Effector memory CD4-positive, alpha-beta T cell (primary cell): ENCODE measurements at regions not wholly inside any gene's neighbourhood (a gene's known extent, or its start where the extent isn't known, plus 50 kb on each side); places are given as distances from the start of the nearest gene placed in this dataset.
"Not testable (repeated sequence)": the region's sequence is repeated elsewhere in the genome, so short reads cannot be mapped to it uniquely, and the experiment has no call there.

ENCODE experiments used
- DNase-seq, 3 donors: peaks; one replicate each; pipeline ENCODE4 v3.0.0-alpha.2; 2020
- H3K27ac ChIP-seq: 2 replicates; pipeline ENCODE4 v1.7.0; 2013; ENCODE audit warnings: mild to moderate bottlenecking, low read length, moderate library complexity; ENCODE audit not compliant: insufficient read depth, poor library complexity, severe bottlenecking
- H3K27me3 ChIP-seq: replicated peaks from 2 replicates; pipeline ENCODE4 v1.7.0; 2013; ENCODE audit warnings: mild to moderate bottlenecking, low read length; ENCODE audit not compliant: insufficient read depth, control insufficient read depth, poor library complexity, severe bottlenecking
- H3K36me3 ChIP-seq: 2 replicates; pipeline ENCODE4 v1.7.0; 2013; ENCODE audit warnings: mild to moderate bottlenecking, low read length, moderate library complexity; ENCODE audit not compliant: control insufficient read depth, insufficient read depth
- H3K4me1 ChIP-seq: 2 replicates; pipeline ENCODE4 v1.7.0; 2013; ENCODE audit warnings: low read length, mild to moderate bottlenecking; ENCODE audit not compliant: control insufficient read depth, insufficient read depth, poor library complexity, severe bottlenecking
- H3K4me3 ChIP-seq: 2 replicates; pipeline ENCODE4 v1.7.0; 2013; ENCODE audit warnings: low read length, low read depth, mild to moderate bottlenecking; ENCODE audit not compliant: insufficient read depth, poor library complexity, severe bottlenecking
- H3K9me3 ChIP-seq: 2 replicates; pipeline ENCODE4 v1.7.0; 2013; ENCODE audit warnings: mild to moderate bottlenecking, low read length, moderate library complexity; ENCODE audit not compliant: control insufficient read depth

DNA sequence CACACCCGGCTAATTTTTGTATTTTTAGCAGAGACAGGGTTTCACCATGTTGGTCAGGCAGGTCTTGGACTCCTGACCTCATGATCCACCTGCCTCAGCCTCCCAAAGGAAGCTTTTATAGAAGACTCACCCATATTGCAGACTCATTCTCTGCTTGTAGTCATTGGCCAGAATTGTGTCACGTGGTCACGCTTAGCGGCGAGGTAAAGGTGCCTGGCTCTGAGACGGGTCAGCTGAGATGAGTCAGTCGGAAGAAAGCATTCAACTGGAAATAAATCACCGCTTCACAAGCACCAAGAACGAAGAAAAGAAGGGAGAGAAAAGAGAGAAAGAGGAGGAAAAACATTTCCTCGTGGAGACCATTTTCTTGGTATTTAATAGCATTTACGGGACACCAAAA lies 218.8 kb upstream of the NOCT start:
- Histone ChIP-seq H3K36me3 (no peaks in the 10 kb centered on the region), H3K4me3 (no peak overlapping the region), H3K27me3 (no peaks in the 10 kb centered on the region), H3K9me3 (no peaks in the 10 kb centered on the region), H3K4me1 (no peaks in the 10 kb centered on the region), H3K27ac (no peak overlapping the region)
- no peak for DNase-seq

DNA sequence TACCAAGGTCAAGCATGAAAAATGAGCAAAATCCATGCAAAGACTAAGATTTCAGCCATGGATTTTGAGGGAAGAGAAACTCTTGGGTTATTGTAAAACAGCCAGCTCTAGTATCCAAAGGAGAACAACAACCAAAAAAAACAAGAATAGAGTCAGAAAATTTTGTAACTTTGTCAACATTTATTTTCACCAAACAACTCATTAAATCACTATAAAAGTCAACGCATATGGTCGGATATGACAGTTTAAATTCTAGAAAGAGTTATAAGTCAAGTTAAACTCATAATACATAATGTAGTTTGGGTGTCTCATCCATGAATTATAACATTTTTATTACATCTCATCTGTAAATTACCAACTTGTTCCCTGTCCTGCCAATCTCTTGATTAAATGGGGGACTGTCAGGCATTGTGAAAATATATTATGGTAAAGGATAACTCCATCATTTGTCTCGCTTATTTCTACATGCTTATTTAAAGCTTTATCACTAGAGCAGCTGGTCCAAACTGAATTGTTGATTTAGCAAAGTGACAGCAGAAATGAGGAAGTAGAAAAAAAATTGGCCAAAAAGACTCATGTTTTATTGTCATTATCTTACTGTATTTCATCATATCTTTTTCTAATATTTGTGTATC lies 224.8 kb upstream of the NOCT start:
- Histone ChIP-seq H3K36me3 (no peaks in the 10 kb centered on the region), H3K27me3 (no peaks in the 10 kb centered on the region), H3K9me3 (no peaks in the 10 kb centered on the region), H3K4me1 (no peaks in the 10 kb centered on the region), H3K4me3 (no peak overlapping the region), H3K27ac (no peak overlapping the region)
- no peak for DNase-seq

DNA sequence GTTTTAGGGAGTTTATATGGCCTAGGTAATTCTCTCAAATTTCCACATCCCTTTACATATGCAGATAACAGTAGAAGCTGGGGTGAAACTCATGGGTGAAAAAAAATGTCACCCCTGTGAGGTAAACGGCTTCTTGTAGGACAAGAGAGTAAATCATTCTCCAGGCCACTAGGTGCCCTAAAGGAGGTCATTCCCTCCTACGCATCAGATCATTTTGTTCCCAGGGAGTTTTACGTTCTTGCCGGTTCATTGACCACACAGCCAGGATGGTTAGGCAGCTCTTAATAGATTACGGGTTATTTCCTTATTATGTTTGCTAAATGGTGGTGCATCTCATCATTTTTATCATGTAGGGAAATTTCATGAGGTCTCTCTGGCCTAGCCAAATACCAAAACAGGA lies 225.8 kb upstream of the NOCT start:
- no peak for DNase-seq
- H3K27me3 ChIP-seq, result no peaks in the 10 kb centered on the region
- H3K27ac ChIP-seq, result no peak overlapping the region
- no peak overlapping the region for H3K4me3 ChIP-seq
- no peaks in the 10 kb centered on the region for H3K36me3 ChIP-seq
- H3K4me1 ChIP-seq, result no peaks in the 10 kb centered on the region
- no peaks in the 10 kb centered on the region for H3K9me3 ChIP-seq

DNA sequence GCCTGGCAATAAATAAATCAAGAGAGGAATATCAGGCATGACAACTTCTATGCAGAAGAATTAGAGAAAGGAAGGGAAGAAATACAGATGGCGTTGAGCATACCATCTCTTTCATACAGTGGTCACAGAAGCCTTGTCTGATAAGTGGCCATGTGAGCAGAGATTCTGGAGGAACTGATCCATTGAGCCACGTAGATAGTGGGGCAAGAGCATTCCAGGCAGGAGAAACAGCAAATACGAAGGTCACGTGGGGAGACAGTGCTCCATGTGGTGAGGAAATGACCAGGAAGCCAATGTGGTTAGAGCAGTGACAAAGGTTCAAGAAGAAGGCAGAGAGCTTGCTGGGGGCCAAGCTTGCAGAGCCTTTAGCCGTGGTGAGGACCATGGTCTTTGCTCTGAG lies 226.7 kb upstream of the NOCT start:
- no peak for DNase-seq
- Histone ChIP-seq H3K4me1 (no peaks in the 10 kb centered on the region), H3K9me3 (no peaks in the 10 kb centered on the region), H3K4me3 (no peak overlapping the region), H3K27ac (no peak overlapping the region), H3K27me3 (no peaks in the 10 kb centered on the region), H3K36me3 (no peaks in the 10 kb centered on the region)

DNA sequence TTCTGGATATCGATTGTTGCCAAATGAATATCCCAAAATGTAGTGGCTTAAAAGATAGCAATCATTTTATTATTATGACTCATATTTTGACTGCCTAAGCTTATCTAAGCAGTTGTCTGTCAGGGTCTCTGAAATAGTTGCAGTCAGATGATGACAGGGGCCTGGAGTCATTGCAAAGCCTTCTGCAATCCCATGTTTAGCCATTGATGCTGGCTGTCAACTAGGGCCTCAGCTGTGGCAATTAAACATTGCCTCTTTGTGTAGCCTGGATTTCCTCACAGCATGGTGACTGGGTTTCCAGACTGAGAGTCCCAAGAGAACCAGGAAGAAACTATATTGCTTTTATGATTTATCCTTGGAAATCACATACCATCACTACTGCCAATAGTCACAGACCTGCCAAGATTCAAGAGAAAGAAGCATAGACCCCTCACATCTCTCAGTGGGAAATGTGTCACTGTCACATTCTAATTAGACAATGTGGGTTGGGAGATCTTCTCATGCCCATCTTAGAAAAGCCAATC lies 227.3 kb upstream of the NOCT start:
- no peaks in the 10 kb centered on the region for H3K36me3 ChIP-seq
- no peaks in the 10 kb centered on the region for H3K9me3 ChIP-seq
- no peak overlapping the region for H3K27ac ChIP-seq
- H3K4me3 ChIP-seq, result no peak overlapping the region
- DNase-seq, result no peak
- no peaks in the 10 kb centered on the region for H3K4me1 ChIP-seq
- no peaks in the 10 kb centered on the region for H3K27me3 ChIP-seq

DNA sequence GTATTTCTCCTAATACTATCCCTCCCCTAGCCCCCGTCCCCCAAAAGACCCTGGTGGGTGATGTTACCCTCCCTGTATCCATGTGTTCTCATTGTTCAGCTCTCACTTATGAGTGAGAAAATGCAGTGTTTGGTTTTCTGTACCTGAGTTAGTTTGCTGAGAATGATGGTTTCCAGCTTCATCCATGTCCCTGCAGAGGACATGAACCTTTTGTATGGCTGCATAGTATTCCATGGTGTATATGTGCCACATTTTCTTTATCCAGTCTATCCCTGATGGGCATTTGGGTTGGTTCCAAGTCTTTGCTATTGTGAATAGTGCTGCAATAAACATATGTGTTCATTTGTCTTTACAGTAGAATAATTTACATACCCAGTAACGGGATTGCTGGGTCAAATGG lies 235.8 kb upstream of the NOCT start:
- not testable (repeated sequence) for DNase-seq, H3K4me1 ChIP-seq, H3K9me3 ChIP-seq, H3K36me3 ChIP-seq, H3K4me3 ChIP-seq, H3K27me3 ChIP-seq, H3K27ac ChIP-seq

DNA sequence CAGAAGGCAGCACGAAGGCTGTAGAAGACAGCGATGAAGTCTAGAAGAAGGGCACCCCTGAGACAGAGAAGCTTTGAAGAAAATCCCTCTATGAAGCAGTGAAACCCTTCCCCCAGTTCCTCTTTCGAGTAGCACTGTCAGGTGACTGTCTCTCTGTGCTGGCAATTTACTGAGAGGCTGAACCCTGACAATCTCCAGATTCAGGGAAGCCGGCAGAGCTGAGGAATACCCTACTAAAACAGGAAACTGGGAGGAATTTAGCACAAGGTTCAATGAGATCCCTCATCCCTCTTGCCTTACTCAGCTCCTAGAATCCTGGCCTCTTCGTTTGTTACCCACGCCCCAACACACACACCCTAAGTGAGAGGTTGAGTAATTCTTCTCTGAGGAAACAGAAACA lies 239.7 kb upstream of the NOCT start:
- H3K4me3 ChIP-seq, result no peak overlapping the region
- no peak for DNase-seq
- no peak overlapping the region for H3K27ac ChIP-seq
- H3K9me3 ChIP-seq, result no peaks in the 10 kb centered on the region
- no peaks in the 10 kb centered on the region for H3K27me3 ChIP-seq
- no peaks in the 10 kb centered on the region for H3K36me3 ChIP-seq
- H3K4me1 ChIP-seq, result no peaks in the 10 kb centered on the region

DNA sequence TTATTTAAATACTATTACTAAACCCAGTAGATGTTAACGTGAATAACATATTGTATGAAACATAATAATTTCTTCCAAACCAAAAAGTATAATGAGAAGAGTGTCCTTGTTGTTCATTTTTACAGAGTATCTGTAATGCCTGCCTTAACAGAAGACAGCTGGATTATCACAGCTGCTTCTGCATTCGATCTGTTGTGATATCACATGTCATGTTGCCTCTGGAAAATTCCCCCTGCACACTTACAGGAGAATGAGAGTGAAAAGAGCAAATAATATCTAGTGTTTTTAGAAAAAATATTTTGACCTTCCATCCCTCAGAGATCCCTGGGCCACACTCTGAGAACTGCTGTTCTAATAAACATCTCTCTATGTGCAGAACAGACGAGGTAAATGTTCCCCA lies 240.1 kb upstream of the NOCT start:
- H3K27me3 ChIP-seq, result no peaks in the 10 kb centered on the region
- H3K9me3 ChIP-seq, result no peaks in the 10 kb centered on the region
- no peak overlapping the region for H3K27ac ChIP-seq
- H3K4me1 ChIP-seq, result no peaks in the 10 kb centered on the region
- H3K4me3 ChIP-seq, result no peak overlapping the region
- DNase-seq, result no peak
- no peaks in the 10 kb centered on the region for H3K36me3 ChIP-seq

DNA sequence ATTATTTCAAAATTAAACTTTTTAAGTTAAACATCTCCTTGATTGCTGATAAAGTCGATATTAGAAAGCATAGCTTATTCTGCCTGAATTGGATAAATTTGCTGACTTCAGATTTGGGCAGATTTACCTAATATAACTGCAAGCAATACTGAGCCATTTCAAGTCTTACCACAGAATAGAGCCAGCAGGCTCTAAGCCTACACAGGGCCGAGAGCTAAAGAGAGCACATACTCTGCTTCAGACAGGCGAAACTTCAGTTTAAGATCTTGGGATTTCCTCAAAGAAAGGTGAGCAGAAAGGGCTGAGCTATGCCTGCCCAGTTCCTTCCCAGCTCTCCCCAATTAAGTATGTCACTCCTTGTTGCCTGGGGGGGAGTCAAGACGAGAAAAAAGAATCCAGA lies 240.6 kb upstream of the NOCT start:
- Histone ChIP-seq H3K27ac (no peak overlapping the region), H3K4me3 (no peak overlapping the region), H3K27me3 (no peaks in the 10 kb centered on the region), H3K9me3 (no peaks in the 10 kb centered on the region), H3K4me1 (no peaks in the 10 kb centered on the region), H3K36me3 (no peaks in the 10 kb centered on the region)
- DNase-seq, result no peak

DNA sequence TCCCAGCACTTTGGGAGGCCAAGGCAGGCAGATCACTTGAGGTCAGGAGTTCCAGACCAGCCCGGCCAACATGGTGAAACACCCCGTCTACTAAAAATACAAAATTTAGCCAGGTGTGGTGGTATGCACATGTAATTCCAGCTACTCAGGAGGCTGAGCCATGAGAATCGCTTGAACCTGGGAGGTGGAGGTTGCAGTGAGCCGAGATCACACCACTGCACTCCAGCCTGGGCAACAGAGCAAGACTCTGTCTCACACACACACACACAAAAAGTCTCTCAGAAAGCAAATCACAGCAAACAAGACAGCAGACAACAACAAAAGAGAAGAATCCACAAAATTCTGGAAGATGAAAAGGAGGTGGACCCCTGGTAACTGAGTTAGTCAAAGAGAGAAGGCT lies 241.5 kb upstream of the NOCT start:
- not testable (repeated sequence) for H3K36me3 ChIP-seq, H3K27me3 ChIP-seq, H3K4me3 ChIP-seq, H3K9me3 ChIP-seq, DNase-seq, H3K27ac ChIP-seq, H3K4me1 ChIP-seq
